ENCODE measurements at regions not wholly inside any gene's neighbourhood (a gene's known extent, or its start where the extent isn't known, plus 50 kb on each side); places are given as distances from the start of the nearest gene placed in this dataset.

DNA sequence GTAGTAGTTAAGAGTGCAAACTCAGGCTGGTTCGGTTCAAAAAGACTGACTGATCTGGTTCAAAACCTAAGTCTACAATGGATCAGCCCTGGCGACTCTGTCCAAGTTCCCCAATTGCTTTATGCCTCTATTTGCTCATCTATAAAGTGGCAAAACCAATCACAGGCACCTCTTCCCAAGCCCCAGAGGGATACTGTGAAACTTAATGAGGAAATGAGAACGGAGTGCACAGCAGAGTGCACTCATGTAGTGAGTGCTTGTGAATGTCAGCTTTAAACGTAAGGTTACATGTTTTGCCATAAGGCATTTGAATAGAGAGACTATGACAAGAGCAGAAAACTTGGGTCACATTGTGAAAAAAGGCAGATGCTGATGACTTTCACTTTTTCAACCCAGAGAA is 199.7 kb upstream of the KLF3 start:
- TF ChIP-seq HCFC1 (IDR thresholded peaks at IDR 0.05; ENCODE audit: low read depth, low read length), result no peak
- no peak for TF ChIP-seq USF1 (CRISPR knock-in tag; IDR thresholded peaks at IDR 0.05)
- no peak for TF ChIP-seq HIVEP1 (CRISPR knock-in tag; IDR thresholded peaks at IDR 0.05)
- TF ChIP-seq SRSF9 (IDR thresholded peaks at IDR 0.05; ENCODE audit: borderline replicate concordance, low read depth, low read length), result no peak
- TF ChIP-seq ZNF717 (CRISPR knock-in tag; IDR thresholded peaks at IDR 0.05), result no peak
- TF ChIP-seq SIN3A (IDR thresholded peaks at IDR 0.05; ENCODE audit: borderline replicate concordance in 2 of 2, control insufficient read depth in 1 of 2, low read depth in 2 of 2, low read length in 2 of 2), result no peak
- no peak for TF ChIP-seq E2F5 (CRISPR knock-in tag; IDR thresholded peaks at IDR 0.05)
- TF ChIP-seq PYGO2 (tag; IDR thresholded peaks at IDR 0.05), result no peak
- TF ChIP-seq, protein P1, sequence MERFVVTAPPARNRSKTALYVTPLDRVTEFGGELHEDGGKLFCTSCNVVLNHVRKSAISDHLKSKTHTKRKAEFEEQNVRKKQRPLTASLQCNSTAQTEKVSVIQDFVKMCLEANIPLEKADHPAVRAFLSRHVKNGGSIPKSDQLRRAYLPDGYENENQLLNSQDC (CRISPR knock-in tag; IDR thresholded peaks at IDR 0.05), result no peak
- no peak for TF ChIP-seq PTTG1 (tag; IDR thresholded peaks at IDR 0.05; ENCODE audit: low read depth)
- TF ChIP-seq, protein P2, sequence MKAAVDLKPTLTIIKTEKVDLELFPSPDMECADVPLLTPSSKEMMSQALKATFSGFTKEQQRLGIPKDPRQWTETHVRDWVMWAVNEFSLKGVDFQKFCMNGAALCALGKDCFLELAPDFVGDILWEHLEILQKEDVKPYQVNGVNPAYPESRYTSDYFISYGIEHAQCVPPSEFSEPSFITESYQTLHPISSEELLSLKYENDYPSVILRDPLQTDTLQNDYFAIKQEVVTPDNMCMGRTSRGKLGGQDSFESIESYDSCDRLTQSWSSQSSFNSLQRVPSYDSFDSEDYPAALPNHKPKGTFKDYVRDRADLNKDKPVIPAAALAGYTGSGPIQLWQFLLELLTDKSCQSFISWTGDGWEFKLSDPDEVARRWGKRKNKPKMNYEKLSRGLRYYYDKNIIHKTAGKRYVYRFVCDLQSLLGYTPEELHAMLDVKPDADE (conservative IDR thresholded peaks at IDR 0.05; ENCODE audit: control insufficient read depth, low read depth, low read length), result no peak
- TF ChIP-seq NR2C1 (IDR thresholded peaks at IDR 0.05), result no peak
- no peak for TF ChIP-seq NR2C1 (tag; IDR thresholded peaks at IDR 0.05)
- in situ Hi-C loops (cut with MboI), result no loop called here
- 82% methylated on average over 4 of the region's 4 CpGs for WGBS (ENCODE audit: insufficient coverage, low coverage, missing lambda C conversion rate)
- no peaks in the 10 kb centered on the region for H3K9me1 ChIP-seq (ENCODE audit: control insufficient read depth, insufficient read depth, low read length)
- FAIRE-seq (no peak), ATAC-seq (no peak), DNase-seq (ENCODE audit: extremely low read depth in 1 of 4, low spot score in 3 of 4) (no peak)
- no peaks in the 10 kb centered on the region for H3K79me2 ChIP-seq (ENCODE audit: control insufficient read depth, insufficient read depth, low read length)
- H3K4me2 ChIP-seq (ENCODE audit: insufficient read depth, low read length), result no peak overlapping the region
- ChIA-PET CTCF (ENCODE audit: low intra/inter-chr PET ratio) (no interaction called here), POLR2A (no interaction called here)
- H3K36me3 ChIP-seq (ENCODE audit: control insufficient read depth, insufficient read depth, low read length), result no peaks in the 10 kb centered on the region
- BruUV-seq (replicated peaks), result no TSS peak
- H3K9me3 ChIP-seq (replicated peaks; ENCODE audit: control insufficient read depth, insufficient read depth, low read depth, low read length), result peaks cover 10% of the 10 kb centered on the region
- peaks cover 4 to 35% of the 10 kb centered on the region in 2 experiments; a peak in 4 of 5 replicates for H3K4me1 ChIP-seq (replicated peaks in 1 of 2; ENCODE audit: control insufficient read depth in 2 of 2, insufficient read depth in 2 of 2, low read length in 2 of 2)
- H3K9ac ChIP-seq (ENCODE audit: insufficient read depth in 1 of 2, low read depth in 2 of 2, low read length in 2 of 2), result no peak overlapping the region
- H3K4me3 ChIP-seq, result no peak overlapping the region
- intact Hi-C loops (cut with micrococcal nuclease), result loop anchor here (10.0 kb wide), 1 partner anchor 140 kb away; no protein-coding TSS in a partner anchor
- peak overlapping the region; percentile 51; the same call in 1 of the 2 replicates for H2AFZ ChIP-seq (ENCODE audit: low read depth, low read length)
- H4K20me1 ChIP-seq (replicated peaks; ENCODE audit: control insufficient read depth, insufficient read depth, low read length), result no peaks in the 10 kb centered on the region
- no peaks in the 10 kb centered on the region for H3K27me3 ChIP-seq (ENCODE audit: control insufficient read depth in 2 of 2, insufficient read depth in 2 of 2, low read length in 2 of 2)
- H3K27ac ChIP-seq (ENCODE audit: extremely low read depth, low read depth, low read length), result no peak overlapping the region

Data from K562 (cell line).